Caki2 (cell line): ENCODE measurements at regions not wholly inside any gene's neighbourhood (a gene's known extent, or its start where the extent isn't known, plus 50 kb on each side); places are given as distances from the start of the nearest gene placed in this dataset.
A peak's percentile ranks its signal among the peaks of the same experiment; 100 is the strongest.

Experiments
- DNase-seq: peaks from one replicate; pipeline ENCODE4 v3.0.0-alpha.2; 2015; ENCODE audit warnings: low read depth
- in situ Hi-C: cut with HindIII; loops from 2 replicates; pipeline ENCODE4 v1.10.0; 2016; ENCODE audit warnings: low sequenced_read_pairs, low pct_unique_long_range_greater_than_20kb, mixed read lengths

- DNase-seq, result no peak
- in situ Hi-C loops, result no loop called here
These were observed 55.6 kb downstream of the PBDC1 start for GRCh38 chrX:76228499-76228898.

GRCh38 chrX:76248901-76249300 is 76.0 kb downstream of the PBDC1 start:
- no peak for DNase-seq
- in situ Hi-C loops, result no loop called here

GRCh38 chrX:76253432-76253831 is 80.6 kb downstream of the PBDC1 start:
- in situ Hi-C loops, result no loop called here
- DNase-seq, result peak; percentile 8

- DNase-seq, result peak; percentile 14
- in situ Hi-C loops, result no loop called here
These were observed 106.1 kb downstream of the PBDC1 start for GRCh38 chrX:76279007-76279406.
